HG03442 (cell line): ENCODE measurements at regions not wholly inside any gene's neighbourhood (a gene's known extent, or its start where the extent isn't known, plus 50 kb on each side); places are given as distances from the start of the nearest gene placed in this dataset.
"Not testable (repeated sequence)": the region's sequence is repeated elsewhere in the genome, so short reads cannot be mapped to it uniquely, and the experiment has no call there.

ENCODE experiments used
- ATAC-seq: cut with Tn5 transposase; IDR thresholded peaks from one replicate; pipeline ENCODE4 v1.9.1; 2021; ENCODE audit warnings: mild to moderate bottlenecking, moderate library complexity; ENCODE audit not compliant: unreplicated experiment

DNA sequence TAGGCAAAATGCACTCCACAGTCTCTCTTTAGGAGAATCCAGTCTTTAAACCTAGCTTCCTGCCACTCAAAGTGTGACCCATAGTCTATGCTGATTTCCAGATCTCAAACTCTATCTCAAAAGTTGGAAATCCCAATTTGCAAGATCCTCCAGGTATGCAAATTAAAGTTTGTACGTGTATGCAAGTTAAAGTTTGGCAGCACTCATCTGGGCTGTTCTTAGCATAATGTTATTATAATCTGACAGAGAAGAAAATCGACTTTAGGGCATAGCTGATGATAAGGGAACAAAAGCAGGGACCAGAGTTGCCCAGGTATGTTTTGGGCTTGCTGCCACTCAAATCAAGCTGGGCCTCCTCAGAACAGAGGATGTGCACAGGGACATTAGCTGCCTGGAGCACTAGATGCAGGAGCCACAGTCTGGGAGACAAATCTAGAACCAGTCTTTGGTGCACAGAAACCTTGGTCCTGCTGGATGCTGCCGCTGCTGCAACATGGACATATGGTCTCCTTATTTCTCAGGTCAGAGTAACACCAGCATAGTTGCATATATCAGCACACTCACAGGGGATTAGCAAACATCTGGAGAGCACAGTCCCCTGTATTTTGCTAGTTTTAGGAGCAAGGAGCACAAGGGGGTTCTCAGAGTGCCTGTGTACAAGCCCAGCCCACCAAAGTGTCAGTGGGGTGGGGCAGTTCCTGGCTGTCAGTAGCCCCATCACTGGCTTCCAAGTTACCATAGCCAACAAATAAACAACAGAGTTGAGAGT is 242.6 kb downstream of the TTC32 start:
- no peak for ATAC-seq

GRCh38 chr2:19656011-19656410 is 245.8 kb downstream of the TTC32 start:
- no peak for ATAC-seq

DNA sequence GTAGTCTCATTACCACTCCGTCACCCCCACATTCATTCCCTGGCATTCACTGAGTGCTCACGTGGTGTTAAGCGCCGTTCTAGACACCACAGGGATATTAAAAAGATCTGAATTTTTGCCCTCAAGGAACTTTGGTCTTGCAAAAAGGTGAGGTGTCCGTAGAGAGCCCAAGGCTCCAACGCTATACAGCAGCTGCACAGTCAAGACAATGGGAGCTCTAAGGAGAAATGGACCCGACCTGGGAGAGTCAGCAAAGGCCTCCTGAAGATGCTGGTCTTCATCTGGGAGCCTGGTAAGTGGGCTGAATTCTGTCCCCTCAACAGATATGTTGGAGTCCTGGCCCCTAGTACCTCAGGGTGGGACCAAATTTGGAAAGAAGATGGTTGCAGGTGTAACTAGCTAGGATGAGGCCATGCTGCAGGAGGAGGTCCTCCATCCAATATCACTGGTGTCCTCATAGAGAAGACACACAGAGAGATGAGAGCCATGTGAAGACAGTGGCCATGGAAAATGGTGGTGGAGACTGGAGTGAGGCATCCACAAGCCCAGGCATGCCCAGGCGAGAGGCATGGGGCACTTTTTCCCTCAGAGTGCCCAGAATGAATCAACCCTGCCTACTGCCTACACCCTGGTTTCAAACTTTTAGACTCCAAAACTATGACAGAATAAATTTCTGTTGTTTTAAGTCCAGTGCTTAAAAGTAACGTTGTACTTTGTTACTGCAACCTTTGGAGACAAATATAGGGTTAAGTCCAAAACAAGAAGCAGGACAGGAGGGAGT is 247.3 kb downstream of the TTC32 start:
- ATAC-seq, result no peak

- ATAC-seq, result no peak
These were observed 248.3 kb downstream of the TTC32 start for GRCh38 chr2:19653509-19653908.

DNA sequence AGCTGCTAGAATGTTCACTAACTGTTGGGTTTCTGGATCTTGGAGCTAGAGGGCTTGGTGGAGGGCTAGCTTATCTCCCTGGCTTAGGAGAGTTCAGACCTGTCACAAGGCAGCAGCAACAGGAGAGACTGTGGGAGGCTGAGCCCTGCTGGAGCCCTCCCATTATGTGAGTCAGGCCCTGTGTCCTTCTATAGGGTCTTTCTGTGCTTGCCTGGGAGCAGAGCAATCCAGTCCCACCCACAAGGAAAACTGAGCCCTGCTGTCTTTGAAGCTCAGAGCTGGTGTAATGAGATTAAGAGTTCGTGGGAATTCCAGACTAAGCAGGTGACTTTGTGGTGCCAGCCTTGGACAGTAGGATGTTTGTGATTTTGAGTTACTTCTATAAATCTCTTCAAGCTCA is 249.0 kb downstream of the TTC32 start:
- ATAC-seq, result no peak

DNA sequence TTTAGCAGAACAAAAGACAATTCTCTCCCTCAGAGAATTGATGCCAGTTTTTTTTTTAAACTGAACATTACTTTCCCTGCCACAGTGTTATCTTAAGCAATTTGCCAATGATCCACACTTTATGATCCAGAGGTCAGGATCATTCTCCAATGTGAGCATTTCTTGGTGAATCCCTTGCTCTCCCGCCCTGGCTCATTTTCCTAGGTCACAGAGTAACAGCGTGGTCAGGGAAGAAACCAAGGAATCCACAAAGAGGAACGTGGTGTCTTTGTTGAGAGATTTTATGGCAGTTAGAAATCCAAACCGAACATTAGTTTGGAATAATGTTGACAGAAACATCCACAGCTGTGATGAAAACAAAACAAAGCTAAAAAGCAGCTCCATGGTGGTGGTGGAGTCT is 250.3 kb downstream of the TTC32 start:
- no peak for ATAC-seq

DNA sequence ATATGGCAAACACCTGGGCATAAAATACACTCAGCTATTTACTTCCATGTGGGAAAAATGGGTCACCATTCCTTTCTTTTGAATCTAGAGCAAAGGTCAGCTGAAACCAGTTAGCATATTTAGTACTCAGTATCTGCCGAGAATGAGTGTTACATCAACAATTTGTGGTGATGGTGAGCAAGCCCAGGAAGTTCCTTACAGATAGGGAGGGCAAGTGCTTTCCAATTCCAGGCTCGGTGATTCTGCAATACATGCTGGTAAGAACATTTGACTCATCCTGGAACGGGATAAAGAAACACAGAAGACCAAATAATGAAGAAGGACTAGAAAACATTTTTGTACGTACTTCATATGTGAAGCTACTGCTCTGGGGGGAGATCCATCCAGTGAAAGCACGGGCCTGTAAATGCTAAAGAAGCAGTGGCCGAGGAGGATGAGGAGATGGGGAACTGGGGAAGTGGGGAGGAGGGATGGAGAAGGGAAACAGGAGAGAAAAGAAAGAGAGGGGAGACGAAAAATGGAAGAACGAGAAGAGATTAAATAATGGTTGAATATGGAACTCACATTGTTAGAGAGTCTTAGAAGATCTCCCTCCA is 251.9 kb downstream of the TTC32 start:
- ATAC-seq, result no peak

DNA sequence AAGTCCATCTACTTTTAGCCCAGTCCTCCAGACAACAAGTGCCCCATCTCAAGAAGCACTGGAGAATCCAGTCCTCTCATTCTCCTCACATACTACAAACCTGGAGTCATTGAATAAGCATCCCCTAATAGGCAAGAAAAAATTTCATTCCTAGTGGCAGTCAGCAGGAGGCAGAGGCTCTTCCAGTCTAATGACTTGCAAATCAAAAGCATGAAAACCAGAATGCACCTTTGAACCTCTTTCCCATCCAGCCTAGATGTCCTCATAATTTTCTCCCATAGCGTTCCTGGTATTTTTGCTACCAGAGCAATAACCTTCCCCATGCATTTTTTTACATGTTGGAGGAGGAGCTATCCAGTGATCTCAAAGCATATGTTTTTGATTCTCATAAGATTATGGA is 252.6 kb downstream of the TTC32 start:
- ATAC-seq, result no peak

DNA sequence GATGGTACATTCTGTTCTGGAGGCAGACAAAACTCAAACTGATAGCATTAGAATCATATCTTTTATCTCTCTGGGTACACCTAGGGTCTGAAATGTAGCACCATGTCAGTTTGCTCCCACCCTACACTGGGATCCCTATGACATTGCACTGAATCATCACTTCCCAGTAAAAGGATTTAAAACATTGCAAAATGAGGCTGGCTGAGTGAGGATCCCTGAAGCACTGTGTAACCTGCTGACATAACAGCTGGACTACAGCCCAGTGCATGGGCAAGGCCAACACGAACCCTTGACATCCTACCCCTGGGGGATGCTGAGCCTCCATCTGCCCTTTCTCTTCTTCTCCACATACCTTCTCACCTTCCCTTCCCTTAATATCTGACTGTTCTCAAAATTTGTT is 253.2 kb downstream of the TTC32 start:
- no peak for ATAC-seq

GRCh38 chr2:19646987-19647386 is 254.8 kb downstream of the TTC32 start:
- no peak for ATAC-seq

- no peak for ATAC-seq
These were observed 257.0 kb downstream of the TTC32 start for GRCh38 chr2:19644763-19645162.

GRCh38 chr2:19643117-19643518 is 258.7 kb downstream of the TTC32 start:
- peak; percentile 64 for ATAC-seq

DNA sequence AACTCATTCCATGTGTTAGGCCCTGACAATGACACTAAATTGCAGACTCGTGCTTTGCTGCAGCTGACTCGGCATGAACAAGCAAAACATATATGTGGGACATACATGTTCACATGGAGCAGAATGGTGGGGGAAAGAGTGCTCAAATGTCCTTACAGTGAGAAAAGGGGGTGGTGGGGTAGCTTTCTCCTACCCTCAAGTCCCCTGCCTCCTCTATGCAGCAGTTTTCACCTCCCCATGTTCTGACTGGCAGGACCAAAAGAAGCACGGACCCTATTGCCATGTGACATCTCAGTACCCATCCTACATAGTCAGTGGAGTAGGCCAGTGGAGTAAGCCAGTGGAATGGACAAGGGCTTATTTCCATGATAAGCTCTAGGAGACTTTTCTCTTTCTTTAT is 259.3 kb downstream of the TTC32 start:
- ATAC-seq, result no peak

DNA sequence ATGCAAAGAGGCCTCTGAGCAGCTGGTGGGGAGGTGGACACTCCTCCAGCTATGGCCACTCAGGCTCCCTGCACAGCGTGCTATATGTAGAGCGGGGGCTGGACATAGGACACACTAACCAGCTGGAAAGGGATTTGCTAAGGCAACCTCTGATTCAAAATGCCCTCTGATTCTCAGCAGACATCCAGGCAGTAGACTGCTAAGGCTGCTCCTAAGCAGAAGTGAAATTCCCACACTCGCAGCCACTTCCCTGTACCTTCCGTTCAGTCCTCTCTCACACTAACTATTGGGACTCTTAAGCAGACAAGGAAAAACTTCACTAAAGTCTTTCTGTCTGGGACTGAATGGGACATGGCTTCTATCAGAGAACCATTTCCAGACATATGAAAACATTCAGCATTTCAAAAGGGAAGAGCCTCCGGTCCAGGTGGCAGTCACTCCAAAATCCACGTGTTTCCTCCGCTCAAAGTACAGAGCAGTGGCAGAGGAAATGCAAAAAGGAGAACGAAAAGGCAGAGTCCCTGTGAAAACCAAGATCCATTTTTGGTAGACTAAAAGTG is 265.8 kb downstream of the TTC32 start:
- ATAC-seq, result no peak

DNA sequence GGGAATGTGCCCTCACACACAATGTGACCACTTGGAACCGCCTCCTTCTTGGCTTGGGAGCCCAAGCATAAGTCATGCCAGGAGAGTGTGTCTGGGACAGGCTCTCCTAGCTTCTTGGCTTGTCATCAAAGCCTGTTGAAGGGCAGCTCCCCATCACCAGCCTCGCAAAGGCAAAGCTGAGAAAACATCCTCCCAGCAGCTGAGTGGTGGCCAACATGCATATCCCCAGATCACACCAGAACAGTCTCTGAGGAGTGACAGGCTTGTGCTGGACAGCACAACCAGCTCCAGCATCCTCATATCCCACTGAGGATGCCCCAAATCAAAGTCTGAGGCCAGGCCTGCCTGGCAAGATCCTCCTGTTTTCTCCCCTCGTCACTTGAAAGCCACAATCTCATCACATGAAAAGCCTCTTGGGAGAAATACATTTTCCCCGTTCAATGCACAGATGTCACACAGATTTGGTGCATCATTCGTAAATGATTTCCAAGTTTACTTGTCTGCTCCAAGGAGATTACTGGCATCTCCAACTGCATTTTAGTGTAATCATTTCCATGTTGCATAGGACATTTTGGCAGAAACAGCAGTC is 269.3 kb downstream of the TTC32 start:
- ATAC-seq, result no peak

DNA sequence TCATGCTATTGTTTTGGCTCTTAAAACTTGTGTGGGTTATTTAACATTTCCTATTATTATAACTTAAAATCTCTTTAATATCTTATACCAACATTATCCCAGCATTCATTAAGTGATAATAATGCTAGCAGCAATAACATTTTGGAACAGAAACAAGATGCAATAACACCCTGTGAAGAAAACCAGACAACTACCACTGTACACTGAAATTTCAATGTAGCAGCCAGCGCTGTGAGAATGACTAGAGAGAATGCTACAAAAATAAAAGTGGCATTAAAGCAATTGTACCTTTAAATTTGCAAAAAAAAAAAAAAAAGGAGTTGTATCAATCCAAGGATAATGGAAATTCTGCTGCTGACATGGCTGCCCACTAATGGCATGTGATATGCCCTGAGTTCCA is 269.9 kb downstream of the TTC32 start:
- ATAC-seq, result no peak

DNA sequence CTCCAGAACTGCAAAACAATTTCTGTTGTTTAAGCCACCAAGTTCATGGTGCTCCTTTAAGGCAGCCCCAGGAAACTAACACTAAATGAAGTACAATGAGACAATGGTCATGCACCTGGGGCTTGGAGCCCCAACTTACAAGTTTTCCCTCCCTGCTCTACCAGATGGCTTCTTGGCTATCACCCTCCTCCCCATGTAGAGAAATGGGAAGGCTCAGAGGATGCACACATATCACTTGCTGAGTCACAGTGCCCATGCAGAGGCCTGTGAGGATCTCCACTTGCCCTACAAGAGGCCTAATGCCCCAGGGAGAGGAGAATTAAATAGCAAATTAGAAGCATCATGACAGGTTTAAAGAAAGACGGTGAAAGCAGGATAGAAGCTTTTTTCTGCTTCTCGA is 270.9 kb downstream of the TTC32 start:
- no peak for ATAC-seq

GRCh38 chr2:19627359-19627758 is 268.9 kb upstream of the OSR1 start:
- no peak for ATAC-seq

- ATAC-seq, result no peak
These were observed 265.1 kb upstream of the OSR1 start for GRCh38 chr2:19623488-19623887.

GRCh38 chr2:19617257-19617848 is 258.9 kb upstream of the OSR1 start:
- ATAC-seq, result no peak

DNA sequence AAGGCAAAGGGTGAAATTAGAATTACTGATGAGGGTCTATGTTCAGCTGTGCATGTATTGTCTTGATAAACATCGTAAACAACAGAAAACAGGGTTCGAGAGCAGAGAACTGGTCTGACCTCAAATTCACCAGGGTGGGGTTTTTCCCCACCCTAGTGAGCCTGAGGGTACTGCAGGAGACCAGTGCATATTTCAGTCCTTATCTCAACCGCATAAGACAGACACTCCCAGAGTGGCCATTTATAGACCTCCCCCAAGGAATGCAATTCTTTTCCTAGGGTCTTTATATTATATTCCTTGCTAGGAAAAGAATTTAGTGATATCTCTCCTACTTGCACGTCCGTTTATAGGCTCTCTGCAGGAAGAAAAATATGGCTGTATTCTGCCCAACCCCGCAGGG is 257.0 kb upstream of the OSR1 start:
- not testable (repeated sequence) for ATAC-seq
